ENCODE measurements at regions not wholly inside any gene's neighbourhood (a gene's known extent, or its start where the extent isn't known, plus 50 kb on each side); places are given as distances from the start of the nearest gene placed in this dataset.
"Not testable (repeated sequence)": the region's sequence is repeated elsewhere in the genome, so short reads cannot be mapped to it uniquely, and the experiment has no call there.

DNA sequence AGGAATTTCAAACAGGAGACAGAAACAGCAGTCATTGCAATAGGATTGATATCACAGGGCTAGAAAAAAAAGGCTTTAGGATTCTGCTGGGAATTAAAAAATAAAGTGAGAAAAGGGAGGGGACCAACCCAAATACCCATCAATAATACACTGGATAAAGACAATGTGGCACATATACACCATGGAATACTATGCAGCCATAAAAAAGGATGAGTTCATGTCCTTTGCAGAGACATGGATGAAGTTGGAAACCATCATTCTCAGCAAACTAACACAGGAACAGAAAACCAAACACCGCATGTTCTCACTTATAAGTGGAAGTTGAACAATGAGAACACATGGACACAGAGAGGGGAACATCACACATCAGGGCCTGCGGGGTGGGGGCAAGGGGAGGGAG lies 86.9 kb upstream of the ODAD2 start:
- TF ChIP-seq BHLHE40 (IDR thresholded peaks at IDR 0.05; ENCODE audit: borderline replicate concordance); TARDBP (IDR thresholded peaks at IDR 0.05); ZNF384 (IDR thresholded peaks at IDR 0.05); FOXM1 (IDR thresholded peaks at IDR 0.05; ENCODE audit: borderline replicate concordance); HDGF (IDR thresholded peaks at IDR 0.05; ENCODE audit: borderline replicate concordance); LEF1 (IDR thresholded peaks at IDR 0.05; ENCODE audit: borderline replicate concordance); FOXK2 (IDR thresholded peaks at IDR 0.05); CTBP1 (IDR thresholded peaks at IDR 0.05; ENCODE audit: borderline replicate concordance); NFRKB (IDR thresholded peaks at IDR 0.05): not testable (repeated sequence)
- TF ChIP-seq, protein P1, sequence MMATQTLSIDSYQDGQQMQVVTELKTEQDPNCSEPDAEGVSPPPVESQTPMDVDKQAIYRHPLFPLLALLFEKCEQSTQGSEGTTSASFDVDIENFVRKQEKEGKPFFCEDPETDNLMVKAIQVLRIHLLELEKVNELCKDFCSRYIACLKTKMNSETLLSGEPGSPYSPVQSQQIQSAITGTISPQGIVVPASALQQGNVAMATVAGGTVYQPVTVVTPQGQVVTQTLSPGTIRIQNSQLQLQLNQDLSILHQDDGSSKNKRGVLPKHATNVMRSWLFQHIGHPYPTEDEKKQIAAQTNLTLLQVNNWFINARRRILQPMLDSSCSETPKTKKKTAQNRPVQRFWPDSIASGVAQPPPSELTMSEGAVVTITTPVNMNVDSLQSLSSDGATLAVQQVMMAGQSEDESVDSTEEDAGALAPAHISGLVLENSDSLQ (IDR thresholded peaks at IDR 0.05) = not testable (repeated sequence)

Data from HEK293T (cell line).